COLO668 (cell line): ENCODE measurements at regions not wholly inside any gene's neighbourhood (a gene's known extent, or its start where the extent isn't known, plus 50 kb on each side); places are given as distances from the start of the nearest gene placed in this dataset.

Experiments used
- DNase-seq: peaks from one replicate; lab custom pipeline; 2025; ENCODE audit not compliant: unreplicated experiment; lab: John Stamatoyannopoulos, UW

GRCh38 chr7:113715981-113716856, 202.6 kb downstream of the PPP1R3A start:
- DNase-seq = no peak

- no peak for DNase-seq
Measured at GRCh38 chr7:113715262-113715661, 203.5 kb downstream of the PPP1R3A start.

- DNase-seq = peak; percentile 53
Measured at GRCh38 chr7:113710310-113711096, 208.3 kb downstream of the PPP1R3A start.

GRCh38 chr7:113705439-113705838, 213.4 kb downstream of the PPP1R3A start:
- DNase-seq = no peak

GRCh38 chr7:113698556-113699220, 220.1 kb downstream of the PPP1R3A start:
- peak; percentile 10 for DNase-seq

GRCh38 chr7:113694149-113694548, 224.7 kb downstream of the PPP1R3A start:
- no peak for DNase-seq

- no peak for DNase-seq
Measured at GRCh38 chr7:113684165-113684564, 234.6 kb downstream of the PPP1R3A start.

- DNase-seq = no peak
Measured at GRCh38 chr7:113677811-113678210, 241.0 kb downstream of the PPP1R3A start.

GRCh38 chr7:113664867-113665266, 253.9 kb downstream of the PPP1R3A start:
- no peak for DNase-seq

- DNase-seq = no peak
Measured at GRCh38 chr7:113659416-113659815, 259.4 kb downstream of the PPP1R3A start.

GRCh38 chr7:113657603-113658002, 261.2 kb downstream of the PPP1R3A start:
- DNase-seq = no peak

GRCh38 chr7:113652501-113652900, 266.3 kb downstream of the PPP1R3A start:
- no peak for DNase-seq

GRCh38 chr7:113649556-113649955, 269.3 kb downstream of the PPP1R3A start:
- DNase-seq = no peak

GRCh38 chr7:113639221-113639620, 279.6 kb downstream of the PPP1R3A start:
- no peak for DNase-seq

GRCh38 chr7:113636727-113637421, 281.9 kb downstream of the PPP1R3A start:
- no peak for DNase-seq

GRCh38 chr7:113635492-113635891, 283.3 kb downstream of the PPP1R3A start:
- DNase-seq = no peak

- DNase-seq = no peak
Measured at GRCh38 chr7:113633073-113633472, 285.7 kb downstream of the PPP1R3A start.

- DNase-seq = no peak
Measured at GRCh38 chr7:113628948-113629847, 289.6 kb downstream of the PPP1R3A start.

- no peak for DNase-seq
Measured at GRCh38 chr7:113625494-113626102, 293.2 kb downstream of the PPP1R3A start.
